HG02763 (cell line): ENCODE measurements at regions not wholly inside any gene's neighbourhood (a gene's known extent, or its start where the extent isn't known, plus 50 kb on each side); places are given as distances from the start of the nearest gene placed in this dataset.

Experiments
- ATAC-seq: cut with Tn5 transposase; IDR thresholded peaks from one replicate; pipeline ENCODE4 v1.9.1; 2021; ENCODE audit warnings: mild to moderate bottlenecking, moderate library complexity; ENCODE audit not compliant: unreplicated experiment

- no peak for ATAC-seq
Observed at GRCh38 chr6:15852289-15852688, 189.5 kb upstream of the DTNBP1 start.

- no peak for ATAC-seq
Observed at GRCh38 chr6:15849395-15849794, 186.6 kb upstream of the DTNBP1 start.

- no peak for ATAC-seq
Observed at GRCh38 chr6:15845492-15845891, 182.7 kb upstream of the DTNBP1 start.

GRCh38 chr6:15843764-15844163 is 180.9 kb upstream of the DTNBP1 start:
- ATAC-seq, result no peak

- ATAC-seq, result no peak
Observed at GRCh38 chr6:15843226-15843625, 180.4 kb upstream of the DTNBP1 start.

GRCh38 chr6:15842727-15843117 is 179.9 kb upstream of the DTNBP1 start:
- ATAC-seq, result no peak

- no peak for ATAC-seq
Observed at GRCh38 chr6:15841937-15842726, 179.3 kb upstream of the DTNBP1 start.

- no peak for ATAC-seq
Observed at GRCh38 chr6:15839969-15840541, 177.2 kb upstream of the DTNBP1 start.

GRCh38 chr6:15837205-15837604 is 174.4 kb upstream of the DTNBP1 start:
- no peak for ATAC-seq

- no peak for ATAC-seq
Observed at GRCh38 chr6:15832841-15833240, 170.0 kb upstream of the DTNBP1 start.

- no peak for ATAC-seq
Observed at GRCh38 chr6:15829156-15829555, 166.3 kb upstream of the DTNBP1 start.

- no peak for ATAC-seq
Observed at GRCh38 chr6:15827496-15828255, 164.8 kb upstream of the DTNBP1 start.

- no peak for ATAC-seq
Observed at GRCh38 chr6:15826814-15827318, 164.0 kb upstream of the DTNBP1 start.

- no peak for ATAC-seq
Observed at GRCh38 chr6:15825332-15825930, 162.6 kb upstream of the DTNBP1 start.

- no peak for ATAC-seq
Observed at GRCh38 chr6:15824811-15825210, 162.0 kb upstream of the DTNBP1 start.

- ATAC-seq, result no peak
Observed at GRCh38 chr6:15823838-15824414, 161.1 kb upstream of the DTNBP1 start.

GRCh38 chr6:15822835-15823234 is 160.0 kb upstream of the DTNBP1 start:
- no peak for ATAC-seq

- ATAC-seq, result no peak
Observed at GRCh38 chr6:15819841-15820240, 157.0 kb upstream of the DTNBP1 start.

GRCh38 chr6:15819226-15819625 is 156.4 kb upstream of the DTNBP1 start:
- no peak for ATAC-seq

- ATAC-seq, result no peak
Observed at GRCh38 chr6:15818491-15818890, 155.7 kb upstream of the DTNBP1 start.

GRCh38 chr6:15818044-15818443 is 155.2 kb upstream of the DTNBP1 start:
- no peak for ATAC-seq
